ENCODE measurements at regions not wholly inside any gene's neighbourhood (a gene's known extent, or its start where the extent isn't known, plus 50 kb on each side); places are given as distances from the start of the nearest gene placed in this dataset.
"Not testable (repeated sequence)": the region's sequence is repeated elsewhere in the genome, so short reads cannot be mapped to it uniquely, and the experiment has no call there.

DNA sequence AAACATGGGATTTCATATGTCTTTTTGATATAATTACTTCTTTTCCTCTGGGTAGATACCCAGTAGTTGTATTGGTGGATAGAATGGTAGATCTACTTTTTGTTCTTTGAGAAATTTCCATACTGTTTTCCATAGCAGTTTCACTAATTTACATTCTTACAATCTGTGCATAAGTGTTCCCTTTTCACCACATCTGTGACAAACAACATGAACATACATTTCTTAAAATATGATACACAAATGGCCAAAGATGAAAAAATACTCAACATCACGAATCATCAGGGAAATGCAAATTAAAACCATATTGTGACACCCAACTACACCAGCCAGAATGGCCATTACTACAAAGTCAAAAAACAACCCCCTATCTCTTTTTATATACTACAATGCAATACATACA, 1778.5 kb upstream of the ACO1 start:
- TF ChIP-seq, protein P1, sequence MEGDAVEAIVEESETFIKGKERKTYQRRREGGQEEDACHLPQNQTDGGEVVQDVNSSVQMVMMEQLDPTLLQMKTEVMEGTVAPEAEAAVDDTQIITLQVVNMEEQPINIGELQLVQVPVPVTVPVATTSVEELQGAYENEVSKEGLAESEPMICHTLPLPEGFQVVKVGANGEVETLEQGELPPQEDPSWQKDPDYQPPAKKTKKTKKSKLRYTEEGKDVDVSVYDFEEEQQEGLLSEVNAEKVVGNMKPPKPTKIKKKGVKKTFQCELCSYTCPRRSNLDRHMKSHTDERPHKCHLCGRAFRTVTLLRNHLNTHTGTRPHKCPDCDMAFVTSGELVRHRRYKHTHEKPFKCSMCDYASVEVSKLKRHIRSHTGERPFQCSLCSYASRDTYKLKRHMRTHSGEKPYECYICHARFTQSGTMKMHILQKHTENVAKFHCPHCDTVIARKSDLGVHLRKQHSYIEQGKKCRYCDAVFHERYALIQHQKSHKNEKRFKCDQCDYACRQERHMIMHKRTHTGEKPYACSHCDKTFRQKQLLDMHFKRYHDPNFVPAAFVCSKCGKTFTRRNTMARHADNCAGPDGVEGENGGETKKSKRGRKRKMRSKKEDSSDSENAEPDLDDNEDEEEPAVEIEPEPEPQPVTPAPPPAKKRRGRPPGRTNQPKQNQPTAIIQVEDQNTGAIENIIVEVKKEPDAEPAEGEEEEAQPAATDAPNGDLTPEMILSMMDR (IDR thresholded peaks at IDR 0.05): no peak

DNA sequence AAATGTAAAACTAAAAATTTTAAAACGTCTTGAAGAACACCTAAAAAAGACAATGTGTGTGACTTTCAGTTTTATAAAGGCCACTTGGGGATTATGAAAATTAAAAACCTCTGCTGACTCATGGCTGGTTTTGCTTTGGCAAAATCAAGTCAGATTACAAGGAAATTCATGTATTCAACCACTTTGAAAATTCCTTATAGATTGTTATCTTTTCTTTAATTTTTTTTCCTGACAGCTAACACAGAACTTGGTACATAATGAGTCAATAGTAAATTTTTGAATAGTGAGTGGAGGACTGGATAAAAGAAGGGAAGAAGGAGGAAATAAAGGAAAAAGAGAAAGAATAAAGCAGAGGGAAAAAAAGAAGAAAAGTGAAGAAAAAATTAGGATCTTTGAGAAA, 1774.7 kb upstream of the ACO1 start:
- ATAC-seq (ENCODE audit: low FRiP score) (no peak), DNase-seq (ENCODE audit: low spot score) (no peak)
- TF ChIP-seq, protein P1 (IDR thresholded peaks at IDR 0.05): no peak

More for the DNA sequence above, 1778.5 kb upstream of the ACO1 start:
- DNase-seq (ENCODE audit: low spot score) (no peak), ATAC-seq (ENCODE audit: low FRiP score) (no peak)

DNA sequence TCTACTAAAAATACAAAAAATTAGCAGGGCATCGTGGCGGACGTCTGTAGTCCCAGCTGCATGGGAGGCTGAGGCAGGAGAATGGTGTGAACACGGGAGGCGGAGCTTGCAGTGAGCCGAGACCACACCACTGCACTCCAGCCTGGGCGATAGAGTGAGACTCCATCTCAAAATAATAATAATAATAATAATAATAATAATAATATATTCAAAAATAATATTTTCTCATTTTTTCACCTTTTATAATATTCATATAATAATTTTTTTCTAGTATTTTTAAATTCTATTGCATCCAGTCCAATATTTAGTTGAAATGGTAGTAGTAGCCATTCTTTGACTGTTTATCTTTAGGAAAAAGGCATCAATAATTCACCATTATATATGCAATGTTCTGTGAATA, 1767.7 kb upstream of the ACO1 start:
- not testable (repeated sequence) for DNase-seq (ENCODE audit: low spot score); ATAC-seq (ENCODE audit: low FRiP score)

DNA sequence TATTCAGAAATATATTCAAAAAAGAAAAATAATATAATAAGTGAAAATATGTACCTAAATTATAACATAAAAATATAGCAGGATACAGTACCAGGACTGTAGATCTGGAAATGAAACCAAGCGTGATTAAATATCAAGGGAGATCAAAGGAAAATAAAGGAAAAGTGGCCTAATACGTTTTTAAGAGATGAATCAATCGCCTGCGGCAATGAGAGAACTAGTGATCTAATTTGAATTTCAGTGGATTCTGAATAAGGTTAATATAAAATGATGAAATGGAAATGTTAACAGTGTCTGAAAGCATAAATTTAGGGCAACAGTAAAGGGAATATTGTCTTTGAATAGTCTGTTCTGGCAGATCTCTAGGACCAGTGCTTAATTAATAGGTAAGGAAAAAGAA, 1761.9 kb upstream of the ACO1 start:
- TF ChIP-seq, protein P1 (IDR thresholded peaks at IDR 0.05): no peak
- ATAC-seq (ENCODE audit: low FRiP score): no peak
- no peak for DNase-seq (ENCODE audit: low spot score)

DNA sequence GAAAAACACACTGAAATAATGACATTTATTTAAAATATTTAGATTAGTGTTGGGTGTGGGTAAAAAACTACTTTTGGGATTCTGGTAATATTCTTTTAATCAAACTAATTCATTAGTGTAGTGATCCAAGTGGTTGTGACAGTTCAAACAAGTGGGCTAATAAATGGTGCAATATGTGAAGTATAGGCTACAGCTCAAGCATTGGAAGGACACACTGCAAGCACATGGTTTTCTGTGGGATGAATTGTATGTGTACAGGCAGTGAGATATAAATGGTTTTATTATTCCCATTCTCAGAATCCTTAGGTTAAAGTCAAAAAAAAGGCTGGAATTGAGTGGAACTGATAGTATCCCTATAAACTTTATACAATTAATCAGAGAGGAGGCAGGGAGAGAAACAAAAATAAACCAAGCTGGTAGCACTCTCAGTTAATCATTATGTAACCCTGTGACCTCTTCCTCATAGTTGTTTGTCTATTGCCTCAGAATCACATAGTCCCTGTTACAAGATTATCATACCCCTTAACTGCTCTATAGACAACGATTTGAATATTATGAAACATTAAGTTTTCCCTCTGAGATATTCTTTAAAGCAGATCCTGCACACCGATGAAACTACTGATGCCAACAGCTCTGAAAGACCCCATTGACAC, 1755.4 kb upstream of the ACO1 start:
- TF ChIP-seq, protein P1 (IDR thresholded peaks at IDR 0.05): no peak
- ATAC-seq (ENCODE audit: low FRiP score): no peak
- no peak for DNase-seq (ENCODE audit: low spot score)

DNA sequence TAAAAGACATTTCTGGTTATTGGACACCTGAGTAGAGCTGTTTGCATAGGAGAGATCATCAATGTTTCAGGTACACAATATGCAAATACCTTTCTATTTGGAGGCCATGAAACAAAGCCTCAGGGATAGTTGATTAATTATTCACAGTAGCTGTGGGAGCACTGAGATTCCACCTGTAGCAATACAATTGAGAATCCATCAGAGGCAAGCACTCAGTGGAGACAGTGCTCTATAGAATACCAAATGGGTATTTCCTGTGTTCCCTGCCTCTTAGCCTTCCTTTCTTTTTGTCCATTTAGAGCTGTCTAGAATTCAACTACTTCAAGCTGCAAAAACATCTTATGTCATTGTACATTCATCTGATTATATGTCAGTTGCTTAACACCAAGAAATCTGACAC, 1754.0 kb upstream of the ACO1 start:
- no peak for DNase-seq (ENCODE audit: low spot score)
- no peak for ATAC-seq (ENCODE audit: low FRiP score)
- TF ChIP-seq, protein P1 (IDR thresholded peaks at IDR 0.05): no peak

DNA sequence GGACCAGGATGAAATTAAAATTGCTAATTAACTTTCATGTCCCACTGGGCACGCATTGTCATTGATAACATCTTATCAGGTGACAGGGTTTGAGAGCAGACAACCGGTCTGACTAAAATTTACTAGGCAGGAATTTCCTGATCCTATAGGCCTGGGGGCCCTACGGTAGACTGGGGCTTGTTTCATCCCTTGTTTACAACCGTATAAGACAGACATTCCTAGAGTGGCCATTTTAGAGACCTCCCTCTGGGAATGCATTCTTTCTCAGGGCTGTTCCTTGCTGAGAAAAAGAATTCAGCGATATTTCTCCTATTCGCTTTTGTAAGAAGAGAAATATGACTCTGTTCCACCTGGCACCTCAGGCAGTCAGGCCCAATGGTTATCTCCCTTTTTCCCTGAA, 1737.8 kb upstream of the ACO1 start:
- not testable (repeated sequence) for ATAC-seq (ENCODE audit: low FRiP score); DNase-seq (ENCODE audit: low spot score)

DNA sequence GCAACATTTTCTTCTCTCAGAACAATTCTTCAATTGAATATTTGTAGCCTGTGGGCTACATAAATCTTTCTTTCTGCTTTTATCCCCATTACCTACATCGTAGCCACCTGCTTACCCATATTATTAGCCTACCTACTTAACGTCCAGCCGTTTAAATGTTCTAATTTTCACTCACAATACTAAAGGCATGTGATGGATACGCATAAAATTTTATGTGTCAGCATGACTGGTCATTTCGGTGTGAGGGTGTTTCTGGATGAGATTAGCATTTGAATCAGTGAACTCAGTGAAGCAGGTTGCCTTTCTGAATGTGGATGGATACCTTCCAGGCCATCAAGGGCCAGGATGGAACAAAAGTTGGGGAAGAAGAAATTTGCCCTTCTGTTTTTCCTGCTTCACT, 1722.5 kb upstream of the ACO1 start:
- no peak for DNase-seq (ENCODE audit: low spot score)
- no peak for ATAC-seq (ENCODE audit: low FRiP score)
- TF ChIP-seq, protein P1 (IDR thresholded peaks at IDR 0.05): no peak
